DOHH2 (cell line): ENCODE measurements at regions not wholly inside any gene's neighbourhood (a gene's known extent, or its start where the extent isn't known, plus 50 kb on each side); places are given as distances from the start of the nearest gene placed in this dataset.

Experiments used
- EZH2phosphoT487 ChIP-seq: fragments of 200-600 bp; sonication (generic); IDR thresholded peaks from 2 replicates; pipeline ENCODE4 v1.6.1; 2017; ENCODE audit warnings: borderline replicate concordance, mild to moderate bottlenecking, antibody characterized with exemption, low read length, moderate library complexity, mixed read lengths
- TF ChIP-seq, protein P1 (sequence below): fragments of 200-600 bp; sonication (generic); IDR thresholded peaks from one replicate; pipeline ENCODE4 v1.5.1; 2014; ENCODE audit warnings: antibody characterized with exemption, mild to moderate bottlenecking, low read depth, low read length; ENCODE audit not compliant: poor library complexity, severe bottlenecking

DNA sequence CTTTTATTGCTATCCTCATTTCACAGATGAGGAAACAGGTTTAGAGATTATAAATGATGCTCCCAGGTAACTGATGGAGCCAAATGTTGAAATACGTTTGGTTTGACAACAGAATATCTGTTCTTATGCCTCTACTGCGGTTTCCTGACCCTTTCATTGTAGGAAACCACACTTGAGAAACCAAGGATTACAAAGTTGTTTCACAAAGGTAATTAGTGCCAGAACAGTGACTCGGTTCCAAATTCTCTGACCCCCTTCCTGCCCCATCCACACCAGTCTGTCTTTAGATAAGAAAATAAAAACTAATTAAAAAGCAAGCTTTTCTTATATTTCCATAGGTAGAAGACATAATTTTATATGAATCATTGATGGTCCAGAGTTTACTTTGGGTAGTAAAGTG lies 393.7 kb upstream of the MBL2 start:
- TF ChIP-seq, protein P1, sequence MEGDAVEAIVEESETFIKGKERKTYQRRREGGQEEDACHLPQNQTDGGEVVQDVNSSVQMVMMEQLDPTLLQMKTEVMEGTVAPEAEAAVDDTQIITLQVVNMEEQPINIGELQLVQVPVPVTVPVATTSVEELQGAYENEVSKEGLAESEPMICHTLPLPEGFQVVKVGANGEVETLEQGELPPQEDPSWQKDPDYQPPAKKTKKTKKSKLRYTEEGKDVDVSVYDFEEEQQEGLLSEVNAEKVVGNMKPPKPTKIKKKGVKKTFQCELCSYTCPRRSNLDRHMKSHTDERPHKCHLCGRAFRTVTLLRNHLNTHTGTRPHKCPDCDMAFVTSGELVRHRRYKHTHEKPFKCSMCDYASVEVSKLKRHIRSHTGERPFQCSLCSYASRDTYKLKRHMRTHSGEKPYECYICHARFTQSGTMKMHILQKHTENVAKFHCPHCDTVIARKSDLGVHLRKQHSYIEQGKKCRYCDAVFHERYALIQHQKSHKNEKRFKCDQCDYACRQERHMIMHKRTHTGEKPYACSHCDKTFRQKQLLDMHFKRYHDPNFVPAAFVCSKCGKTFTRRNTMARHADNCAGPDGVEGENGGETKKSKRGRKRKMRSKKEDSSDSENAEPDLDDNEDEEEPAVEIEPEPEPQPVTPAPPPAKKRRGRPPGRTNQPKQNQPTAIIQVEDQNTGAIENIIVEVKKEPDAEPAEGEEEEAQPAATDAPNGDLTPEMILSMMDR = no peak
- TF ChIP-seq EZH2phosphoT487 = no peak
